AG04449 (cell line): ENCODE measurements at regions not wholly inside any gene's neighbourhood (a gene's known extent, or its start where the extent isn't known, plus 50 kb on each side); places are given as distances from the start of the nearest gene placed in this dataset.

Source experiments
- CTCF ChIA-PET: fragments of 350-600 bp; formaldehyde crosslinking; extraction: SDS; loops from one replicate; lab custom pipeline; 2021; ENCODE audit warnings: antibody characterized with exemption; lab: Yijun Ruan, JAX
- POLR2A ChIA-PET: fragments of 400-600, 350-600 bp; formaldehyde crosslinking; extraction: SDS; loops from one replicate; lab custom pipeline; 2020; ENCODE audit warnings: antibody characterized with exemption, inconsistent platforms; lab: Yijun Ruan, JAX
- DNase-seq: peaks from one replicate; pipeline ENCODE4 v3.0.0-alpha.2; 2010; ENCODE audit warnings: low read depth, low spot score
- H3K4me3 ChIP-seq: 2 replicates; pipeline ENCODE4 v1.5.1; 2011; ENCODE audit warnings: low read depth, mild to moderate bottlenecking, control low read depth, low read length
- CTCF ChIP-seq: IDR thresholded peaks from one replicate; pipeline ENCODE4 v1.5.1; 2011; ENCODE audit warnings: mild to moderate bottlenecking, moderate library complexity, low read length, control low read depth, inconsistent platforms; ENCODE audit not compliant: insufficient read depth; ENCODE audit errors: missing control alignments

GRCh38 chr14:58904776-58905175 is 267.0 kb downstream of the DACT1 start:
- POLR2A ChIA-PET: no interaction called here
- TF ChIP-seq CTCF: no peak
- DNase-seq: no peak
- H3K4me3 ChIP-seq: no peak overlapping the region
- CTCF ChIA-PET: interaction anchor here (1.3 kb wide), 1 partner anchor 267 kb away, joined by 3 read pairs; the partner anchor contains the start of gene DACT1

- no peak for DNase-seq
- no peak overlapping the region for H3K4me3 ChIP-seq
- no peak for TF ChIP-seq CTCF
- POLR2A ChIA-PET: no interaction called here
- CTCF ChIA-PET: no interaction called here
Measured at GRCh38 chr14:58907803-58908202, 270.0 kb downstream of the DACT1 start.

GRCh38 chr14:58912287-58912686 is 274.5 kb downstream of the DACT1 start:
- TF ChIP-seq CTCF: no peak
- ChIA-PET CTCF (no interaction called here), POLR2A (no interaction called here)
- DNase-seq: no peak
- no peak overlapping the region for H3K4me3 ChIP-seq

GRCh38 chr14:58912799-58913432 is 275.2 kb downstream of the DACT1 start:
- ChIA-PET CTCF (interaction anchor here (0.6 kb wide), 1 partner anchor 26 kb away, joined by 3 read pairs; no protein-coding TSS in a partner anchor), POLR2A (no interaction called here)
- no peak for TF ChIP-seq CTCF
- no peak overlapping the region for H3K4me3 ChIP-seq
- DNase-seq: no peak

- no peak for TF ChIP-seq CTCF
- ChIA-PET POLR2A (no interaction called here), CTCF (interaction anchor here (1.2 kb wide), 1 partner anchor 24 kb away, joined by 3 read pairs; no protein-coding TSS in a partner anchor)
- no peak overlapping the region for H3K4me3 ChIP-seq
- DNase-seq: no peak
Measured at GRCh38 chr14:58914279-58914855, 274.1 kb upstream of the DAAM1 start.

GRCh38 chr14:58915646-58916045 is 272.8 kb upstream of the DAAM1 start:
- no peak for TF ChIP-seq CTCF
- ChIA-PET CTCF (interaction anchor here (1.2 kb wide), 1 partner anchor 23 kb away, joined by 3 read pairs; no protein-coding TSS in a partner anchor), POLR2A (no interaction called here)
- DNase-seq: no peak
- no peak overlapping the region for H3K4me3 ChIP-seq
